Breast epithelium (tissue), 3 donors: ENCODE measurements at regions not wholly inside any gene's neighbourhood (a gene's known extent, or its start where the extent isn't known, plus 50 kb on each side); places are given as distances from the start of the nearest gene placed in this dataset.

Experiments used
- CTCF ChIP-seq, 3 donors: fragments of 450-650 bp; IDR thresholded peaks; one replicate each; pipeline ENCODE4 v1.5.1; 2016 to 2017; ENCODE audit warnings: antibody characterized with exemption in 3 of 3, mild to moderate bottlenecking in 3 of 3, moderate library complexity in 3 of 3
- POLR2A ChIP-seq: fragments of 450-650 bp; IDR thresholded peaks from one replicate; pipeline ENCODE4 v1.6.1; 2016; ENCODE audit warnings: antibody characterized with exemption, mild to moderate bottlenecking, moderate library complexity

DNA sequence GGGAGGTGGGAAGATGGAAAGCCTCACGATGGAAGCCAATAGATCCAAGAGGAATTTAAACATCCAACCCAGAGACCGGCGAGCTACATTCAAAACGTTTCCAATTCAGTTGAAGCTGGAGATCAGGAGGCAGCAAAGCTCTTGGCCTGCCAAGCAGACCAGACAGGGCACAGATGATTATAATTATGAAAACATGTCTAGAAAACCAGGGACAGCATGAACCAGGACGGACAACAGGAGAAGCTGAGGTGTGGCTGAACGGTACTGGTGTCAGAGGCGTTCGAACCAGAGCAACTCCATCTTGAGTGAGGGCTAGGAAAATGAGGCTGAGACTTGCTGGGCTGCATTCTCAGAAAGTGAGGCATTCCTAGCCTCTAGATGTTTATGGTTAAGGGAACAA lies 102.2 kb upstream of the CCDC150 start:
- TF ChIP-seq CTCF (IDR thresholded peaks at IDR 0.05) (no peak), POLR2A (no peak)
